ENCODE measurements at regions not wholly inside any gene's neighbourhood (a gene's known extent, or its start where the extent isn't known, plus 50 kb on each side); places are given as distances from the start of the nearest gene placed in this dataset.
A peak's percentile ranks its signal among the peaks of the same experiment; 100 is the strongest.
"Not testable (repeated sequence)": the region's sequence is repeated elsewhere in the genome, so short reads cannot be mapped to it uniquely, and the experiment has no call there.

DNA sequence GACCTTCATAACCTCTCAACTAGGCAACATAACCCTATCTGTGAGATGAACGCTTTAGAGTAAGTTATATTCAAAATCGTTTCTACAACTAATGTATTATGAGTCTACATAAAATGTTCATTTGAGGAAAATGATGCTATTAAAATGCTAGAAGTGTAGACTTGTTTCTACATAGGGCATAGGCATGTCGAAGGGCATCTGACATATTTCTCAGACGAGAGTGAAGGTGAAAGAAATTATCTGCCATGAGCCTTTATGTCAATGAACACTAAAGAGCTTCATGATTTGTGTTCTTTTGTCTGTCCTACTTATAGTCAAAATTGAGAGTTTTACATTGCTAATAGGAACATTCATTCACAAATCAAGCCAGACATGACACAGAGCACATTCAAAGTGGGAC is 811.8 kb downstream of the RAB28 start:
- no peak for DNase-seq

GRCh38 chr4:12658146-12658545 is 826.0 kb downstream of the RAB28 start:
- DNase-seq: no peak

DNA sequence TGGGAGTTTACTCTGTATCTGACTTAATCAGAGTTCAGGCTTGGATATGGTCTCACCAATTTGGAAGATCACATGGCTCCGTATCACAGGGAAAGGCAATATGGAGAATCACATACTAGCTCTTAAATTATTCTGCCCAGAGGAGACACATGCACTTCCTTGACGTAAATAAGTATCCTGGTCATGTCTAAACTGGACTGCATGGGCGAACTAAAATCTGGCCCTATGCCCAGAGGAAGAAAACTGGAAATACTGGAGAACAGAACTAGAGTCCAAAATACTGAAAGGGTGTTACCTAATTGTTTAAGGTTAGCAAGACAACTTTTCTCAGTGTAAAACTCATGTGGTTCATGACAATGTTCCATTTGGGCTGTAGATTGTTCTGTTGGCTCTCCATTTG is 832.3 kb downstream of the RAB28 start:
- no peak for DNase-seq

- DNase-seq: no peak
Measured at GRCh38 chr4:12645732-12646131, 838.4 kb downstream of the RAB28 start.

GRCh38 chr4:12644261-12644660 is 839.9 kb downstream of the RAB28 start:
- DNase-seq: no peak

- DNase-seq: no peak
Measured at GRCh38 chr4:12636191-12636590, 847.9 kb downstream of the RAB28 start.

GRCh38 chr4:12635629-12636028 is 848.5 kb downstream of the RAB28 start:
- DNase-seq: no peak

DNA sequence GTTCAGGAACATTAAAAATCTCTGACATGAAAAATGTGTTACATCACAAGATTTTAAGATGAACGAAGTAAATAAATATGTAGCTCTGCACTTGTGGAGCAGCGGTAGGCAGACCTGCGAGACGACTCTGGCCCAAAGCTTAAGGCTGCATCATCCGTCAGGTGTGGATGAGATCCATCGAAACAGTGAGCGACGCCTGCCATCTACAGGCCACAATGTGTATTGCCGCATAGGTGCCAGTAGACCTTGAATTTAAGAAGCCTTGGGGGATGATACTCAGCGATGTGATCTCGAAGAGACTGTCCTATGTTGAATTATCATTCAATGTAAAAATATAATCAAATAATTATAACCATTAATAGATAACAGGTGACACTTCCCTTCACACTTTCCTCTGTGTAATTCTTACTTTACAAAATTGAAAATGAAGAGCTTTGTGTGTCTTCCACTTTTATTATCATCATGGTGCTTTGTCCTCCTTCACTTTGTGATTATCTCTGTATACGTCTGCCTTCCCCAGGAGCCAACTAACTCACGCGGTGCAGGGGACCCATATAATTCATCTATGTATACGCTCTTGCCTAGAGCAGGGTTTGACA is 851.0 kb downstream of the RAB28 start:
- DNase-seq: peak; percentile 63

GRCh38 chr4:12615822-12616221 is 868.3 kb downstream of the RAB28 start:
- DNase-seq: no peak

- DNase-seq: no peak
Measured at GRCh38 chr4:12612876-12613275, 871.3 kb downstream of the RAB28 start.

- DNase-seq: not testable (repeated sequence)
Measured at GRCh38 chr4:12609212-12609875, 874.8 kb downstream of the RAB28 start.

DNA sequence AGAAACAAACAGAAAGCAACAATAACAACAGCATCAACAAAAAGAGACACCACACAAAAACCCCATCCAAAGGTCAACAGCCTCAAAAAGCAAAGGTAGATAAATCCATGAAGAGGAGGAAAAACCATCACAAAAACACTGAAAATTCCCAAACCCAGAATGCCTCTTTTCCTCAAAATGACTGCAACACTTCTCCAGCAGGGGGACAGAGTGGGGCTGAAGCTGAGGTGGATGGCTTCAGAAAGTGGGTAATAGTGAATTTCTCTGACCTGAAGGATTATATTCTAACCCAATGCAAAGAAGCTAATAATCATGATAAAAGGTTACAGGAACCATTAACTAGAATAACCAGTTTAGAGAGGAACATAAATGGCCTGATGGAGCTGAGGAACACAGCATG is 888.2 kb downstream of the RAB28 start:
- no peak for DNase-seq

DNA sequence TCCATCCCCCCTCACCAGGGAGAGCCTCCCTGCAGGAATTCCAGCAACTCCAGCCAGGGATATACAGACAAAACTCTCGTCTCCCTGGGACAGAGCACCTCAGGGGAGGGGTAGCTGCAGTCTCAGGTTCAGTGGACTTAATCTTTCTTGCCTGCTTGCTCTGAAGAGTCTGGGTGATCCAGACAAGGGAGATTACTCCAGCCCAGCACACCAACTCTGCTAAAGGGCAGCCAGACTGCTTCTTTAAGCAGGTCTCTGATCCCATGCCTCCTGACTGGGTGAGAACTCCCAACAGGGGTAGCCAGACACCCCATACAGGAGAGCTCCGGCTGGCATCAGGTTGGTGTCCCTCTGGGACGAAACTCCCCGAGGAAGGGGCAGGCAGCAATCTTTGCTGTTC is 888.7 kb downstream of the RAB28 start:
- no peak for DNase-seq

GRCh38 chr4:12588582-12588981 is 895.6 kb downstream of the RAB28 start:
- DNase-seq: no peak

DNA sequence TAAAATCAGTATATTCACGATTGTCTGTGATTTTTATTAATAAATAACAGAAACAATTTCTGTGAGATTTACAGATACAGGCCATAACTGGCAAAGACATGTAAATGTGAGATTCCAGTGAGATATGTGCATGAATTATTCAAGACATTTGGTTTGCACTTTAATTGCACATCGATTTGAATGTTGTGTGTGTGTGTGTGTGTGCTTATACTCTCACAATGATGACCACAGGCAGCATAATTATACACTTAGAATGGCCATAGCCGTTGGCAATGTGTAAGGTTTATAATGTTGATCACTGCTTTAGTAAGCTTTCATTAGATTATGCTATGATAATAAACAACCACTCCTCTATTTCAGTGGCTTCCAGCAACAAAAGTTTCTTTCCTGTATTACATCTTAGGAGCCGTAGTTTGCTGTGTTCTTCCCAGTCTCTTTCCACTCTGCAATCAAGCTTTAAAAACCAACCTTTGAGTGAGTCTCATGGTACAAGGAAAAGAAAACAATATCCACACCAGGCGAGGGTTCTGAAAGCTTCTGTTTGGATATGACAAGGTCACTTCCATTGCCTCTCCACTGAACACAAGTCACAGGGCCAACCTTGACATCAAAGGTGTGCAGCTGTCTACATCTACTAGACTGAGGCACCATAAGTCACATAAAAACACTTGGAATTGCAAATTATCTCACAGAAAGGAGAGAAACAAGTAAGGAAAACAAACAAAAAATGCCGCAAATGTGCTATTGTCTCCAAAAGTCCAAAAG is 897.7 kb downstream of the RAB28 start:
- no peak for DNase-seq

- DNase-seq: no peak
Measured at GRCh38 chr4:12584116-12584875, 899.8 kb downstream of the RAB28 start.

GRCh38 chr4:12583275-12583674 is 900.9 kb downstream of the RAB28 start:
- no peak for DNase-seq

GRCh38 chr4:12580787-12581186 is 903.4 kb downstream of the RAB28 start:
- no peak for DNase-seq

DNA sequence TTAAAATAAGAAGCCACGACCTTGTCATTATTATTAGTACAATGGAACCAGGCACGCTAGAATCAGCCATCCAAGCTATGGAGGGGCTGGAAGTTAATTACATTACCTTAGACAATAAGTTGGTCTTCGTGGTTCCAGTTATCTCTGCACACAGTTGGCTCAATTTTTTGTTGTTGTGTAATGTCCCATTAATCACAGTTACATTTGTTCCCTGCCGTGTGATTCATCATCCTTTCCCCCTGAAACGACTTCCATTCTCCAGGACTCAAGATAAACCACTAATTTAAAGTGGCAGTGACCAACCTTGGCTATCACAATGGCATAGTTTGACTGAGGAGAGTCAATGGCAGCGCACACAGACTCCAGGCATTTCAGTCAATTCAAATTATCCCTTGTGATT is 905.0 kb downstream of the RAB28 start:
- no peak for DNase-seq

DNA sequence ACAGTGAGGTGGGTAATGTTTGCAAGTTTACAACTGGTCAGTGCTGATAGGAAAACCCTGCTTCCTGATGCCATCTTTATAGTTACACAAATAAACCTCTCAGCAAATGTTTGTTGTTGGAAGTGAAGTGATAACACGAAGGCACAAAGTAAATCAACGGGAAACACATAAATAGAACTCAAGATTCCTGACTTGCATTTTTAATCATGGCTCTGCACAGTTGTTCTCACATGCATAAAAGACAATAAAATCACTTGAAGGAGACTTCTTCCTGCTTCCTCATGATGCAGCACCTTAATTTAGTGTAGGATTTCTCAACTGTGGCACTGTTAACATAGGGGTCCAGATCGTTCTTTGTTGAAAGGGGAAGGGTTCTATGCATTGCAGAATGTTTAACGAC is 907.7 kb downstream of the RAB28 start:
- DNase-seq: no peak

GRCh38 chr4:12573716-12574115 is 910.4 kb downstream of the RAB28 start:
- no peak for DNase-seq

GRCh38 chr4:12562476-12563140 is 921.5 kb downstream of the RAB28 start:
- no peak for DNase-seq

DNA sequence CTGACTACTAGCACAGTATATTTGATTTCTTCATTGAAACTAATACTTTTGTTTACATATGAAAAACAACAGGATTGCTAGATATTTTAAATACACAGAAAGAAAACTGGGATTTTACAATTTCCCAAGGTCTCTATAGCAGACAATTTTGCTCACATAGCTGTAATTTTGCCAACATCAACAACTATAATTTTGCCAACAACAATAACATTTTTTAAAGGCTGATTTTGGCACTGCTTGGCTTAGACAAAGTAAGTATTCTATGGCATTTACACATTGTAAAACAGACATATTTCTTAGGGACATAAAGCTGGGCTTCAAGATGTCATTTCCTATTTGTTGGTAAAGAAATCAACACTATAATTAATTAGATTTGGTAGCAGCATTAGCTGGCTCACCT is 922.1 kb downstream of the RAB28 start:
- DNase-seq: no peak
